GM12878 (cell line): ENCODE measurements at regions not wholly inside any gene's neighbourhood (a gene's known extent, or its start where the extent isn't known, plus 50 kb on each side); places are given as distances from the start of the nearest gene placed in this dataset.

Experiments used
- ATAC-seq: fragments of 200-7000 bp; cut with Tn5 transposase; 3 replicates; pipeline ENCODE4 v1.9.1; 2020; ENCODE audit warnings: mild to moderate bottlenecking, moderate library complexity
- BruUV-seq: library from RNA; stranded (reverse); fragments of 400-500 nt; replicated peaks from 2 replicates; lab custom pipeline; 2021; lab: Mats Ljungman, UMichigan
- CTCF ChIA-PET: fragments of 300-600 bp; sonication (Branson Sonifier 250); formaldehyde crosslinking; extraction: SDS; loops from one replicate; lab custom pipeline; 2021; ENCODE audit warnings: inconsistent platforms; lab: Yijun Ruan, JAX
- POLR2A ChIA-PET: fragments of 350-600 bp; formaldehyde crosslinking; extraction: SDS; loops from one replicate; lab custom pipeline; 2021; ENCODE audit warnings: inconsistent platforms; lab: Charles Lee
- RAD21 ChIA-PET: fragments of 300-600 bp; sonication (Branson Sonifier 250); formaldehyde crosslinking; loops from one replicate; lab custom pipeline; 2023; ENCODE audit warnings: antibody characterized with exemption; ENCODE audit not compliant: unreplicated experiment; lab: Charles Lee
- SMC1A ChIA-PET: fragments of 300-600 bp; sonication (Branson Sonifier 250); formaldehyde crosslinking; loops from one replicate; lab custom pipeline; 2023; ENCODE audit not compliant: unreplicated experiment, uncharacterized antibody; lab: Charles Lee
- DNase-seq: peaks from one replicate; pipeline ENCODE4 v3.0.0-alpha.2; 2011; ENCODE audit warnings: low read depth, low spot score
- FAIRE-seq: peaks from 3 replicates; lab custom pipeline; 2011; peaks lifted over from hg19 to GRCh38; lab: Jason Lieb, UNC
- H2AFZ ChIP-seq: 2 replicates; pipeline ENCODE4 v1.6.0; 2011; ENCODE audit warnings: low read depth, low read length, control low read depth; ENCODE audit not compliant: control insufficient read depth
- H3K27ac ChIP-seq: 2 replicates; pipeline ENCODE4 v1.5.1; 2011; ENCODE audit warnings: control low read depth; ENCODE audit not compliant: control insufficient read depth, insufficient read depth
- H3K27me3 ChIP-seq, 2 experiments: replicated peaks in 1 of 2; 2 replicates each; pipeline versions ENCODE4 v1.6.0 to v1.6.1; 2011; ENCODE audit warnings: low read length in 1 of 2; ENCODE audit not compliant: control insufficient read depth in 2 of 2, insufficient read depth in 2 of 2
- H3K36me3 ChIP-seq, 2 experiments: 2 replicates each; pipeline ENCODE4 v1.5.1; 2011; ENCODE audit warnings: low read length in 1 of 2; ENCODE audit not compliant: control insufficient read depth in 2 of 2, insufficient read depth in 2 of 2
- H3K4me1 ChIP-seq: 2 replicates; pipeline ENCODE4 v1.6.1; 2011; ENCODE audit warnings: mild to moderate bottlenecking, low read length, moderate library complexity, mixed read lengths; ENCODE audit not compliant: control insufficient read depth, insufficient read depth
- H3K4me2 ChIP-seq: 2 replicates; pipeline ENCODE4 v1.6.0; 2011; ENCODE audit warnings: control low read depth; ENCODE audit not compliant: control insufficient read depth, insufficient read depth
- H3K4me3 ChIP-seq: fragments of 200-600 bp; sonication (generic); 2 replicates; pipeline ENCODE4 v1.5.1; 2016
- H3K79me2 ChIP-seq: 2 replicates; pipeline ENCODE4 v1.6.0; 2011; ENCODE audit warnings: low read length; ENCODE audit not compliant: control insufficient read depth, insufficient read depth
- H3K9ac ChIP-seq: 2 replicates; pipeline ENCODE4 v1.8.0; 2011; ENCODE audit warnings: low read length, control low read depth, mixed read lengths; ENCODE audit not compliant: control insufficient read depth, insufficient read depth
- H3K9me3 ChIP-seq: replicated peaks from 3 replicates; pipeline ENCODE4 v1.5.1; 2011; ENCODE audit warnings: mild to moderate bottlenecking, low read length; ENCODE audit not compliant: control insufficient read depth, insufficient read depth
- H4K20me1 ChIP-seq: 2 replicates; pipeline ENCODE4 v1.6.0; 2011; ENCODE audit not compliant: control insufficient read depth, insufficient read depth
- BACH1 ChIP-seq: fragments of 450-650 bp; IDR thresholded peaks from 2 replicates; pipeline ENCODE4 v1.6.1; 2017; ENCODE audit warnings: mild to moderate bottlenecking, borderline replicate concordance
- CEBPB ChIP-seq, 2 experiments: fragments of 150-350 bp in 1 of 2; IDR thresholded peaks; 2 replicates each; pipeline ENCODE4 v1.6.1; 2012 to 2014; ENCODE audit warnings: low read depth in 2 of 2, low read length in 2 of 2, borderline replicate concordance in 1 of 2, inconsistent platforms in 1 of 2
- EED ChIP-seq: sonication (generic); IDR thresholded peaks from 2 replicates; pipeline ENCODE4 v1.6.1; 2016; ENCODE audit warnings: antibody characterized with exemption, low read depth
- FOXM1 ChIP-seq: IDR thresholded peaks from 2 replicates; pipeline ENCODE4 v1.6.1; 2012; ENCODE audit warnings: low read depth, mild to moderate bottlenecking, inconsistent platforms, low read length, moderate library complexity
- KAT2A ChIP-seq: conservative IDR thresholded peaks from 2 replicates; pipeline ENCODE4 v1.6.1; 2011; ENCODE audit warnings: low read depth, low read length; ENCODE audit not compliant: control insufficient read depth
- KDM1A ChIP-seq: fragments of 200-600 bp; sonication (generic); IDR thresholded peaks from 2 replicates; pipeline ENCODE4 v1.6.1; 2016; ENCODE audit warnings: borderline replicate concordance
- NBN ChIP-seq: fragments of 450-650 bp; IDR thresholded peaks from 2 replicates; pipeline ENCODE4 v1.6.1; 2016
- NFYA ChIP-seq: IDR thresholded peaks from 2 replicates; pipeline ENCODE4 v1.6.1; 2011; ENCODE audit warnings: low read depth, mild to moderate bottlenecking, low read length, improper control_type of control experiment, borderline replicate concordance
- NRF1 ChIP-seq: conservative IDR thresholded peaks from 2 replicates; pipeline ENCODE4 v1.6.1; 2011; ENCODE audit warnings: mild to moderate bottlenecking, low read depth, low read length, improper control_type of control experiment
- RBBP5 ChIP-seq: fragments of 200-600 bp; sonication (generic); conservative IDR thresholded peaks from 2 replicates; pipeline ENCODE4 v1.6.1; 2016
- SP1 ChIP-seq: IDR thresholded peaks from one replicate; pipeline ENCODE4 v1.6.1; 2011; ENCODE audit warnings: low read depth, low read length
- TBL1XR1 ChIP-seq: IDR thresholded peaks from 2 replicates; pipeline ENCODE4 v1.6.1; 2012; ENCODE audit warnings: low read depth, low read length, improper control_type of control experiment
- YBX1 ChIP-seq: fragments of 450-650 bp; IDR thresholded peaks from 2 replicates; pipeline ENCODE4 v1.6.1; 2016; ENCODE audit warnings: antibody characterized with exemption
- WGBS: methylation state at CpG from one replicate; pipeline ENCODE4 v1.1.6; 2016; ENCODE audit warnings: low lambda C conversion rate; ENCODE audit not compliant: insufficient replicate concordance, insufficient coverage; ENCODE audit errors: missing lambda C conversion rate; 5-methylcytosine and 5-hydroxymethylcytosine counted together
- in situ Hi-C: fragments of 300-500 bp; cut with MboI; formaldehyde crosslinking; loops from 9 replicates; pipeline ENCODE4 v1.14.3; 2018; ENCODE audit warnings: mixed read lengths
- intact Hi-C: fragments of 100-400 bp; cut with micrococcal nuclease; formaldehyde crosslinking; loops from one replicate; pipeline ENCODE4 v1.14.2; 2022; ENCODE audit not compliant: unreplicated experiment
- TF ChIP-seq, protein P1 (sequence below): fragments of 450-650 bp; IDR thresholded peaks from 2 replicates; pipeline ENCODE4 v1.6.1; 2016; ENCODE audit warnings: mild to moderate bottlenecking, moderate library complexity, borderline replicate concordance
- TF ChIP-seq, protein P2 (sequence below): fragments of 450-650 bp; conservative IDR thresholded peaks from 2 replicates; pipeline ENCODE4 v1.6.1; 2017; ENCODE audit warnings: mild to moderate bottlenecking, moderate library complexity

DNA sequence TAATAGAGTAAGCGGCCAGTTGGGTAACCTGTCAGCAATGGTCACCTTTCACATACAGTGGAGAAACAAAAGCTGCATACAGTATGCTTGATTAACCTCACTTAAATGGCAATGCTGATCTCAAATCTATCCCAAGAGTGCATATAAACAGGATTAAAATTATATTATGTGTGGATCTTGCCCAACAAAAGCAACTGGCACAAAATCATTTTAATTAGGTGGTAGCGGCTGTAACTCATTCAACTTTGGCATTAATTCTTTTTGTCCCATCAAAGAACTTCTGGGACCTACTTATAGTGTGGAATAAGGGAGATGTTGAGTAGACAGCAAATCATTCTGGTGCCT, 167.8 kb upstream of the VRK2 start:
- Histone ChIP-seq H4K20me1 (no peaks in the 10 kb centered on the region), H3K36me3 (no peaks in the 10 kb centered on the region), H3K27me3 (no peaks in the 10 kb centered on the region), H3K9me3 (no peaks in the 10 kb centered on the region; the same call in 2 of the 3 replicates), H3K9ac (peak overlapping the region; percentile 44), H2AFZ (peak overlapping the region; percentile 76), H3K27ac (no peak overlapping the region), H3K4me2 (peak overlapping the region; percentile 21; the same call in 1 of the 2 replicates), H3K4me1 (peaks cover 36% of the 10 kb centered on the region), H3K4me3 (no peak overlapping the region), H3K79me2 (peaks cover 3% of the 10 kb centered on the region)
- in situ Hi-C loops: no loop called here
- 96% methylated on average over 2 of the region's 2 CpGs for WGBS
- POLR2A ChIA-PET: interaction anchor here (0.9 to 1.6 kb wide), 4 partner anchors 9 to 167 kb away, joined by 3 read pairs; partner anchors contain the start of gene VRK2
- SMC1A ChIA-PET: interaction anchor here (1.4 to 8.1 kb wide), 11 partner anchors 10 to 119 kb away, joined by 3 to 88 read pairs (median 6); no protein-coding TSS in a partner anchor
- no peak for TF ChIP-seq NFYA
- TF ChIP-seq KDM1A: no peak
- no peak for TF ChIP-seq RBBP5
- TF ChIP-seq FOXM1: no peak
- no peak for TF ChIP-seq NBN
- TF ChIP-seq BACH1: no peak
- TF ChIP-seq, protein P1, sequence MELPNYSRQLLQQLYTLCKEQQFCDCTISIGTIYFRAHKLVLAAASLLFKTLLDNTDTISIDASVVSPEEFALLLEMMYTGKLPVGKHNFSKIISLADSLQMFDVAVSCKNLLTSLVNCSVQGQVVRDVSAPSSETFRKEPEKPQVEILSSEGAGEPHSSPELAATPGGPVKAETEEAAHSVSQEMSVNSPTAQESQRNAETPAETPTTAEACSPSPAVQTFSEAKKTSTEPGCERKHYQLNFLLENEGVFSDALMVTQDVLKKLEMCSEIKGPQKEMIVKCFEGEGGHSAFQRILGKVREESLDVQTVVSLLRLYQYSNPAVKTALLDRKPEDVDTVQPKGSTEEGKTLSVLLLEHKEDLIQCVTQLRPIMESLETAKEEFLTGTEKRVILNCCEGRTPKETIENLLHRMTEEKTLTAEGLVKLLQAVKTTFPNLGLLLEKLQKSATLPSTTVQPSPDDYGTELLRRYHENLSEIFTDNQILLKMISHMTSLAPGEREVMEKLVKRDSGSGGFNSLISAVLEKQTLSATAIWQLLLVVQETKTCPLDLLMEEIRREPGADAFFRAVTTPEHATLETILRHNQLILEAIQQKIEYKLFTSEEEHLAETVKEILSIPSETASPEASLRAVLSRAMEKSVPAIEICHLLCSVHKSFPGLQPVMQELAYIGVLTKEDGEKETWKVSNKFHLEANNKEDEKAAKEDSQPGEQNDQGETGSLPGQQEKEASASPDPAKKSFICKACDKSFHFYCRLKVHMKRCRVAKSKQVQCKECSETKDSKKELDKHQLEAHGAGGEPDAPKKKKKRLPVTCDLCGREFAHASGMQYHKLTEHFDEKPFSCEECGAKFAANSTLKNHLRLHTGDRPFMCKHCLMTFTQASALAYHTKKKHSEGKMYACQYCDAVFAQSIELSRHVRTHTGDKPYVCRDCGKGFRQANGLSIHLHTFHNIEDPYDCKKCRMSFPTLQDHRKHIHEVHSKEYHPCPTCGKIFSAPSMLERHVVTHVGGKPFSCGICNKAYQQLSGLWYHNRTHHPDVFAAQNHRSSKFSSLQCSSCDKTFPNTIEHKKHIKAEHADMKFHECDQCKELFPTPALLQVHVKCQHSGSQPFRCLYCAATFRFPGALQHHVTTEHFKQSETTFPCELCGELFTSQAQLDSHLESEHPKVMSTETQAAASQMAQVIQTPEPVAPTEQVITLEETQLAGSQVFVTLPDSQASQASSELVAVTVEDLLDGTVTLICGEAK: no peak
- TF ChIP-seq SP1: no peak
- no peak for TF ChIP-seq TBL1XR1
- TF ChIP-seq, protein P2, sequence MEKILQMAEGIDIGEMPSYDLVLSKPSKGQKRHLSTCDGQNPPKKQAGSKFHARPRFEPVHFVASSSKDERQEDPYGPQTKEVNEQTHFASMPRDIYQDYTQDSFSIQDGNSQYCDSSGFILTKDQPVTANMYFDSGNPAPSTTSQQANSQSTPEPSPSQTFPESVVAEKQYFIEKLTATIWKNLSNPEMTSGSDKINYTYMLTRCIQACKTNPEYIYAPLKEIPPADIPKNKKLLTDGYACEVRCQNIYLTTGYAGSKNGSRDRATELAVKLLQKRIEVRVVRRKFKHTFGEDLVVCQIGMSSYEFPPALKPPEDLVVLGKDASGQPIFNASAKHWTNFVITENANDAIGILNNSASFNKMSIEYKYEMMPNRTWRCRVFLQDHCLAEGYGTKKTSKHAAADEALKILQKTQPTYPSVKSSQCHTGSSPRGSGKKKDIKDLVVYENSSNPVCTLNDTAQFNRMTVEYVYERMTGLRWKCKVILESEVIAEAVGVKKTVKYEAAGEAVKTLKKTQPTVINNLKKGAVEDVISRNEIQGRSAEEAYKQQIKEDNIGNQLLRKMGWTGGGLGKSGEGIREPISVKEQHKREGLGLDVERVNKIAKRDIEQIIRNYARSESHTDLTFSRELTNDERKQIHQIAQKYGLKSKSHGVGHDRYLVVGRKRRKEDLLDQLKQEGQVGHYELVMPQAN: no peak
- TF ChIP-seq NRF1: no peak
- TF ChIP-seq KAT2A: no peak
- TF ChIP-seq EED: no peak
- no peak for TF ChIP-seq CEBPB (IDR thresholded peaks at IDR 0.05; ENCODE audit: borderline replicate concordance in 1 of 2, low read depth in 2 of 2, low read length in 2 of 2)
- TF ChIP-seq YBX1: no peak
- no TSS peak for BruUV-seq
- DNase-seq: no peak
- FAIRE-seq: no peak
- RAD21 ChIA-PET: interaction anchor here (1.0 to 9.6 kb wide), 6 partner anchors 12 to 167 kb away, joined by 3 to 74 read pairs (median 4); no protein-coding TSS in a partner anchor
- ATAC-seq: no peak; the same call in 2 of the 3 replicates
- CTCF ChIA-PET: interaction anchor here (1.4 to 2.0 kb wide), 4 partner anchors 11 to 119 kb away, joined by 3 to 7 read pairs (median 6); no protein-coding TSS in a partner anchor
- intact Hi-C loops: no loop called here
